Esophagus muscularis mucosa (tissue), 3 donors: ENCODE measurements at regions not wholly inside any gene's neighbourhood (a gene's known extent, or its start where the extent isn't known, plus 50 kb on each side); places are given as distances from the start of the nearest gene placed in this dataset.

Experiments used
- POLR2A ChIP-seq: fragments of 450-650 bp; IDR thresholded peaks from one replicate; pipeline ENCODE4 v1.6.1; 2017; ENCODE audit warnings: antibody characterized with exemption, moderate library complexity, mild to moderate bottlenecking, low read depth
- POLR2AphosphoS5 ChIP-seq, 2 donors: sonication (generic); formaldehyde crosslinking; IDR thresholded peaks; one replicate each; pipeline ENCODE4 v1.6.1; 2017; ENCODE audit warnings: antibody characterized with exemption in 2 of 2
- TF ChIP-seq, protein P1 (sequence below), 3 experiments: fragments of 200-600 bp in 2 of 3; fragments of 450-650 bp in 1 of 3; sonication (generic) in 2 of 3; IDR thresholded peaks; one replicate each; pipeline ENCODE4 v1.5.1; 2017 to 2019; ENCODE audit warnings: antibody characterized with exemption in 3 of 3, mild to moderate bottlenecking in 2 of 3, moderate library complexity in 1 of 3

DNA sequence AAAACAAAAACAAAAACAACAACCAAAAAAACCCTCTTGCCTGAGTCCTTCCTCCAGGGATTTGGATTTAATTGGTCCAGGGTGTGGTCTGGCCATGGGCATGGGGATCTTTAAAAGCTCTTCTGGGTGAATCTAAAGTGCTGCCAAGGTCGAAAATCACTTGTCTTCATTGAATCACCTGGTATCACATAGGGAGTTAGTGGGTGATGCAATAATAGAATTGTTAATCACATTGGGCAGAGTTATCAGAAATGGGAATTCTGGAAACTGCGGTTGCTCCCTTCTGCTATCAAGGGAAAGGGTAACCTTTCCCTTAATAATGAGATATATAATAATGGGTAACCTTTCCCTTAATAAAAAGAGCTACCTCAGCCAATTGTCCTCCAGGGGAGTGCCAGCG, 267.9 kb upstream of the KLF3 start:
- TF ChIP-seq, protein P1, sequence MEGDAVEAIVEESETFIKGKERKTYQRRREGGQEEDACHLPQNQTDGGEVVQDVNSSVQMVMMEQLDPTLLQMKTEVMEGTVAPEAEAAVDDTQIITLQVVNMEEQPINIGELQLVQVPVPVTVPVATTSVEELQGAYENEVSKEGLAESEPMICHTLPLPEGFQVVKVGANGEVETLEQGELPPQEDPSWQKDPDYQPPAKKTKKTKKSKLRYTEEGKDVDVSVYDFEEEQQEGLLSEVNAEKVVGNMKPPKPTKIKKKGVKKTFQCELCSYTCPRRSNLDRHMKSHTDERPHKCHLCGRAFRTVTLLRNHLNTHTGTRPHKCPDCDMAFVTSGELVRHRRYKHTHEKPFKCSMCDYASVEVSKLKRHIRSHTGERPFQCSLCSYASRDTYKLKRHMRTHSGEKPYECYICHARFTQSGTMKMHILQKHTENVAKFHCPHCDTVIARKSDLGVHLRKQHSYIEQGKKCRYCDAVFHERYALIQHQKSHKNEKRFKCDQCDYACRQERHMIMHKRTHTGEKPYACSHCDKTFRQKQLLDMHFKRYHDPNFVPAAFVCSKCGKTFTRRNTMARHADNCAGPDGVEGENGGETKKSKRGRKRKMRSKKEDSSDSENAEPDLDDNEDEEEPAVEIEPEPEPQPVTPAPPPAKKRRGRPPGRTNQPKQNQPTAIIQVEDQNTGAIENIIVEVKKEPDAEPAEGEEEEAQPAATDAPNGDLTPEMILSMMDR (IDR thresholded peaks at IDR 0.05), result no peak
- TF ChIP-seq POLR2A (no peak), POLR2AphosphoS5 (IDR thresholded peaks at IDR 0.05) (no peak)
